Kasumi-1 (cell line): ENCODE measurements at regions not wholly inside any gene's neighbourhood (a gene's known extent, or its start where the extent isn't known, plus 50 kb on each side); places are given as distances from the start of the nearest gene placed in this dataset.
A peak's percentile ranks its signal among the peaks of the same experiment; 100 is the strongest.
"Not testable (repeated sequence)": the region's sequence is repeated elsewhere in the genome, so short reads cannot be mapped to it uniquely, and the experiment has no call there.

Experiments used
- DNase-seq, 2 experiments: peaks; one replicate each; lab custom pipeline; 2025; lab: John Stamatoyannopoulos, UW

DNA sequence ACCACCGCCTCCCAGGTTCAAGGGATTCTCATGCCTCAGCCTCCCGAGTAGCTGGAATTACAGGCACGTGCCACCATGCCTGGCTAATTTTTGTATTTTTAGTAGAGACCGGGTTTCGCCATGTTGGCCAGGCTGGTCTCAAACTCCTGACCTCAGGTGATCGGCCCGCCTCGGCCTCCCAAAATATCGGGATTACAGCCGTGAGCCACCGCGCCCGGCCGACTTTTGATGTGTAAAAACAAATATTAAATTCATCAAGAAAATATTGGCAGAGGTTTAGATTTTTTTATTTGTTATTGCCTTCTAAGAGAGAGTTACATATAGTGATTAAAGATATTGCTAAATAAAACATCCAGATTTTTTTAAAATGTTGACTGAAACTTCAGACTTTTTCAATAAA lies 390.8 kb upstream of the SLC10A2 start:
- DNase-seq = not testable (repeated sequence)

DNA sequence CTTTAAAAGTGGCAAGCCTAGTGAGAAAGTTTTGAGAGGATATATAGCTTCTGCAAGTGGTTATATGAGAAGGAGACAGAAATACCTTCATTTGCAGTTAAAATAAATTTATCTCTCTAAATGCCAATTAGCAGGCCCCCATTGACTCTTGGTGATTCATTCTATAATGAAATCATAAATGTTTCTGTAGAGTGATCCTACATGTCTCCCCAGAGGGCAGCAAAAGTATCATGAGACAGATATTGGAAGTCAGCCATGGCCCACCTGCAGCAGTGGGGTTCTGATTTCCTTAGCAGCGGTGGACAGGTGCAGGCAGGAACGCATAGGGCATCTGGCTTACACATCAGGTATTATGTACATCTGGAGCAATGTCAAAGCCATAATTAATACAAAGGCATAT lies 385.4 kb upstream of the SLC10A2 start:
- DNase-seq = no peak

DNA sequence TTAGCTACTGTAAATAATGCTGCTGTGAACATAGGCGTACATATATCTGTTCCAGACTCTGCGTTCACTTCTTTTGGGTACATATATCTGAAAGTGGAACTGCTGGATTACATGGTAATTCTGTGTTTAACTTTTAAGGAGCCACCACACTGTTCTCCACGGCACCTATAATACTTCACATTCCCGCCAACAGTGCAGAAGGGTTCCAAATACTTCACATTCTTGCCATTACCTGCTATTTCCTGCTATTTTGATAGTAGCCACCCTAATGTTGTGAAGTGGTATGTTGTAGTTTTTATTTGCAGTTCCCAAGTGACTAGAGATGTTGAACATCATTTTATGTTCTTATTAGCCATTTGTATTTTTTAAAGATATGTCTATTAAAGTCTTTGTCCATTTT lies 377.4 kb upstream of the SLC10A2 start:
- DNase-seq = no peak

DNA sequence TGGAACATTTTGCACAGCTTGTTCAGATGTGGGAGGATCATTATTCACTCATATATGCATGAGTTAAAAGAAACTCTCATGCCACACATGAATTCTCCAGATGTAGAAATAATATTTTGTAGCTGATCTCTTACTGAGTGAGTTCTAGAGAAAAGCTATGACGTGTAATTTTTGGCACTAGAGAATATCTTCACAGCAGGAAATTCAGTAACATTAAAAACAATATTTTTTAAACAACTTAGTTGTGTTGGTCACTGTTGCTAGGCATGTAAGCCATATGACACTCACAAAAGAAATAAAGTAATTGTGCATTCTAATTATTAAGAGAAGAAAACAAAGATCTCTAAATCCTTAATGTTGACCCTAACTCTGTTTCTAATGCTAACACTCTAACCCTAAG lies 371.4 kb upstream of the SLC10A2 start:
- no peak for DNase-seq

DNA sequence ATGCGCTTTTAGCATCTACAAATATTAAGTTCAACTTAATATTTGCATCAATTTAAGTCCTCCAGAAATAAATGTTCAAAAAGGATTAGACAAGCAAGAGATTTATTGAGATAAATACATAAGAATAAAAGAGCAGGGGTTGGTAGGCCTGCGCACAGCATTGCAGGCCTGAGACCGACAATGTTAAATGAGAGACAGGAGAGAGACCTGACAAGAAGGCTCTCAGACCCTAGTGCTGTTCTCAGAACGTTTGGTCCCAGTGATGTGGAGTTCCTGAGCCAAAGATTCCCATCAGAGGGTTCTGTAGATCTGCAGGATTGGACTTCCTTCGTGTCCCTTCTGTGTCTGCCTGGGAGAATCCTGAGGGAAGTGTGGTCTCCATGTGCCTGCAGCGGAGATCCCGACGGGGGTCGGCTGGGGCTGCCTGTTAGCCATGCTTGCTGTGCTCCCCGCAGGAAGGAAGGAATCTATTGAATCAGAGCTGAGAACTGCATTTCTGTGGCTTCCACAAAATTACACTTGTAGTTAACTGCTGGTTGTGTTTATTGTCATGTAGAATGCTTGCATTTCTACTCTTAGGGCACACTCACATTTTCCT lies 369.9 kb upstream of the SLC10A2 start:
- DNase-seq = no peak

DNA sequence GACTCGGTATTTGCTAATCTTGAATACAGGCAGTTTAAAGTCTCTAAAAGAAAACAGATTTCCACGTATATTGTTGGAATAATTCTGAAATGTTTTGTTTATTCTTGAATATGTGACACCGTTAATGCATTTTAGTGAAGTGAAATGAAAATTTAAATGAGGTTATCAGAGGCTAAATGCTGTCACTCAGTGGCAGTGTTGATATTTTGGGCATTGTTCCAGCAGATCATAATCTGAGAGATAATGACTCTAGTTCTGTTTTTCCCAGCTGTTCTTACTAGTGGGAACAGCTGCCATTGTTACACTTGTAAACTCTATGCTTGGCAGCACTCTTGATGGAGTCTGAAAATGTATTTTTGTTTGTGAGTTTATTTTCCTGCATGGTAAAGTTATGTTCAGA lies 365.6 kb upstream of the SLC10A2 start:
- no peak for DNase-seq

DNA sequence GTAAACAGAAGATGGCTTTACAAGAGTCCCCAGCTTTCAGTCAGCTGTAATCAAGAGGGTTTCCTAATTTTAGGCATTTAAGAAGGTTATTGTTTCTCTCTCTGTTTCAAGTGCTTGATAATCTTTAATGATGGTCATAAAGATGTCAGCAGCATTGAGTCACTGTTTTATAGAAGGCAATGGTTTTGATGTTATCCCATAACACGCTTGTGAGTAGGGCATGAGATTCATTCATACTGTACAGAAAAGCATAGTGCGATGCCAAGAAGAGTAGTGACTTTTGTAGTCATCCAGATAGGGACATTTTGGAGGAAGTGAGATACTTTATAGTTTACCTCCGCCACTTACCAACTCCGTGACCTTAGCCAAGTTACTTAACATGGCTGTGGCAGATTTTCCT lies 364.2 kb upstream of the SLC10A2 start:
- DNase-seq = no peak

DNA sequence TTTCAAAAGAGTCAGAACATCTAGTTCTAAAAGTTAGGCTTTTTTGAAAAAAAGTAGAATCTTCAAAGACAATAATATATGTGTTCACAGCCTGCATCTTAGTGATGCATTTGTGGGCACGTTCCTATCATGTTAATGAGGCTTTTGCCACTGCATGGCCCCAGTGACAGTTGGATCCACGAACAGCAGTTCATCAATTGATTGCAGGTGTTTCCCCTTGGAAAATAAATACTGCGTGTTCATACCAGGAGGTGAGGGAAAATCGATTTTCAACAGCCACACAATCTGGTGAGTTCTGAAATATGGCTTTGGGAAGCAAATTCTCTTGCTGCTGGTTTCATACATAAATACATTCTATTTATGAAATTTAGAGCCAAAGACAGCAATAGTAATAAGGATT lies 343.8 kb upstream of the SLC10A2 start:
- DNase-seq = no peak

DNA sequence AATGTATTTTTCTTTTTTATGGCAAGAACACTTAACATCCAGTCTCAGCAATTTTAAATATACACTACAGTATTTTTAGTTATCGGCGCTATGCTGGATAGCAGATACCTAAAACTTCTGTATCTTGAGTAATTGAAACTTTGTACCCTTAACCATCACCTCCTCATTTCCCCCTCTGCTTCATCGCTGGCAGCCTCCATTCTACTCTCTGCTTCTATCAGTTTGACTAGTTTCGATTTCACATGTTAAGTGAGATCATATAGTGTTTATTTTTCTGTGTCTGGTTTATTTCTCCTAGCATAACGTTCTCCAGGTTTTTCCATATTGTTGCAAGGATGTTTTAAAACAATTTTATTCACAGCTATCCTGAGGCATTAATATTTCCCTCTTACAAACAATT lies 340.8 kb upstream of the SLC10A2 start:
- DNase-seq = no peak

DNA sequence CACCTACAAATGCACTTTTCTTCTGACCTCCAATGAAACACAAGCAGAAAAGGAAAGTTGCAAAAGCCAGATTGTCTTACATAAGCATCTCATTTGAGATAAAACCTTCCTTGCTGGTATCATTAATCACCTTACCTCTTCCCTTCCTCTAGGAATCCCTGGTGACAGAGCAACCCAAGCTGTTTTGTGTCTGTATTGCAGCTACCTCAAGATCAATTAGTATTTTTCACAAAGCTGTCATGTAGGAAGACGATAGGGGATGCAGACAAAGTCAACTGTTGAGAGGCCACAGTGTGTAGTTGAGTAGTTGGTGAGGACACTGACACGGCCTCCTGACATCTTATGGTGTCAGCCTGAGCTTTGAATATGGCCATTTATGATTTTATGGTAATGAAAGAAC lies 339.1 kb upstream of the SLC10A2 start:
- no peak for DNase-seq

DNA sequence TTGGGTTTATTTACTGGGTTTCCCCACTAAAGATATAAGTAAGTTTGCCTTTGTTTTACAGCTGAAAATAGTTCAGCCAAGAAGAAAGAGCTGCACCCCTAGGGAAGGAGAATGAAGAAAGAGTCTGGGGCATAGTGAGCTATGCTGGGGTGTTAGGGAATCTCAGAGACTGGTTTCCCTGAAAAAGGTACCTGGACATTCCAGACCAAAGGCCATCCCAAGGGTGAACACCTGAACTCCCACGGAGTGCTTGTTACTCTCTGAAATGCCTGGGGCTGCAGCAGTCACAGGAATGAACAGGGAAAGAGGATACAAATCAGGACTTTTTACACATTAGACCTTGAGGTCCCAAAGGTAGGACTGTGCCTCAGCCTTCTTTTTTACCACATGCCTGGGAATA lies 337.6 kb upstream of the SLC10A2 start:
- DNase-seq = no peak

DNA sequence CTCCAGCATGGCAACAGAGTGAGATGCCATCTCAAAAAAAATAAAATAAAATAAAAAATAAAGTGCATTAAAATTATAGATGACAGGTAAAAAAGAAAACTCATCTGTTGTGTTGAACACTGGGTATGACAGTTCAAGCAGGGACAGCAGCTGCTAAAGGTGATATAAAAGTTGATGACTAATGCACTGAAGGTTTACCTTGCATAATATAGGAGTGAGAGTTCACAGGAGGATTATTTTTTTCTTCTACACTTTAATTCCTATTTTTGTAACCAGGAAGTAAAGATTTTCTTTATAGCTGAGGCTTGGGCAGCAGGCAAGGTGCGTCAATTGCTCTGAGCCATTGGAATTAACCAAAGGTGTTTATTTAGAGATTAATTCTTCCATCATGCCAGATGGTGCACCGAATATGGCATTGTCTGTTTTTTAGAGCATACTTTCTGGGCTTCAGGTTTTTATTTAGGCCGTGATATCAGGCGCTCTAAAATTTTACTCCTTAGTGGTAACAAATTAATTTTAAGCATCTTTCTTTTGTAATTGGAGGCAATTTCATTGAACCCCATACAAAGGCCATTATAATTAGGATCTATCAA lies 337.0 kb upstream of the SLC10A2 start:
- no peak for DNase-seq

DNA sequence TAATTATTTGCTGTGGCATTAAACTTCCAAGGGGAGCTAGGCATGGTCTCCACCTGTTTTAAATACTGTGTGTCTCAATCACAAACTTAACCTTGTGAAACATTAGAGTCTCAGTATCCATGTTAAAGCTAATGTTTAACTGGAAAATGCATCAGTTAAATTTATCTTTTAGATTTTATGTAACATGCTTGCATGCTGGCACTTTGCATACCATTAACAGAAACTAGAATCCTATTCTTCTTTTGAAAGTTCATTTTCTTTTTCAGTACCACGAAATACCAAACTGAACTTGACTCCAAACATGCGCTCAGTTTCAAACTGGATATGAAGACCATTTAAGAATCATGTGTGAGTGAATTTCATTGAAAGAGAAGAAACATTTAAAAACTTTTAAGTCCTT lies 328.9 kb upstream of the SLC10A2 start:
- DNase-seq = no peak

DNA sequence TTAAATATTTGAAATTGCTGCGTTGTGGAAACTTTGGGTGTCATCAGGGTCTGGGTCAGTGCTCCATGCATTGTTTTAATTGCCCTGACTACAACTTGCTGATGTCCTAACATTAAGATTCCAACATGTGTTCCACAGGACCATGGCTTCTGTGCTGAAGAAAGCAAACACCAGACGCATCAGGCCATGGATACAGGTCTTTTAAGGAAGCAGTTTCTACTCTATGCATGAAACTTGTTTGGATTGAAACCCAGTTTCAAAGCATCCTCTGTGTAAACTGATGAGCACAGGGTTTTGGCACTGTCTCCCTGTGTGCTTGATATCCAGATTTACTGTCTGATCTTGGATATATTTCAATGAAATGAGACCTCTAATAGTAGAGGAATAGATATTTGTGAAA lies 328.4 kb upstream of the SLC10A2 start:
- no peak for DNase-seq

DNA sequence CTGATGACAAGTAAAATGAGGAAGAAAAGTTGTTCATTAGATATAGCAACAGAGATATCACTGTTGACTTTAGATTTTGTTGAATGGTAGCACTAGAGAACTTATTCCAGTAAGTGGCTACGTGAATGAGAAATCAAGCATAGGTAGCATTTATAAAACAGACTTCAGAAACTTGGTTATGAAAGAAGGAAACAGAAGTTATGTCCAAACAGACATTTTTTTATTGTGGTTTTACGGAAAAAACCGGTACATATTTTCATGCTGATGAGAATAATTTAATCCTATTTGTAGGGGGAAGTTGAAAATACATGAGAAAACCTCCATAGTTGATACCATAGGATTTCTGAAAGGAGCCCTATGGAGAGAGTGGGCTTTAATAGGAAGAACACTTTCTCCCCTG lies 325.7 kb upstream of the SLC10A2 start:
- DNase-seq = peak; percentile 15 to 32

DNA sequence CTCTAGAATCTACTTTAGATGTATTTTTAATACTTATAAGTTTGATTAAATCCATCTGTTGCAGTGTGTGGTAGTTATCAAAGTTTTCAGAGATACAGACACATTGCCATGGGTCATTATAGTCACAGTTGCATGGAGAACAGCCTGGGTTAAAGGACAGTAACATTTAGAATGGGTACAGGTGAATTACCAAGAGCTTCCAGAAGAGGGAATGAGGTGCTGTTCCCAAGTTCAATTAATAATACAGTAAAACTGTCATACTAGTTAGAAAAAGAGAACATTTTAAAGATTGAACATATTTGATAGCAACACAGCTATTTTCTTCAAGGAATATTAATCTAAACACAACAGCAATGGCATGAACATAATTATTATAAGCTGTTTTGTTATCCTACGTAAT lies 322.6 kb upstream of the SLC10A2 start:
- DNase-seq = no peak

DNA sequence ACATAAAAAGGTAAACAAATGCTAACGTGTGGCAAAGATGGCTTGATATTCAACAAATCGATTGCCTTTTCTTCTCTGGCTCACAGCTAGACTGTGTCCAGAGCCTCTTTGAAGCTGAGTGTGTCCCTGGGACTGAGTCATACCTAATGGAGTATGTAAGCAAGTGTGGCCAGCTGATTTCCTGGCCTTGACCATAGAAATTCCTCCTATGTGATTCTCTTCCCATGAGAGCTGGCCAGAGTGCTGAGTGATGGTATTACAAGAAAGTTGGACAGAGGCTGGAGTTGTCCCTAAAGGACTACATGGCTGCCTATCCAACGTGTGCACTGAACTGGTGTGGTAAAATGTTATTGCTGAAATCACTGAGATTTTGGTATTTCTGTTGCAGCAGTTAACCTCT lies 320.1 kb upstream of the SLC10A2 start:
- DNase-seq = no peak

DNA sequence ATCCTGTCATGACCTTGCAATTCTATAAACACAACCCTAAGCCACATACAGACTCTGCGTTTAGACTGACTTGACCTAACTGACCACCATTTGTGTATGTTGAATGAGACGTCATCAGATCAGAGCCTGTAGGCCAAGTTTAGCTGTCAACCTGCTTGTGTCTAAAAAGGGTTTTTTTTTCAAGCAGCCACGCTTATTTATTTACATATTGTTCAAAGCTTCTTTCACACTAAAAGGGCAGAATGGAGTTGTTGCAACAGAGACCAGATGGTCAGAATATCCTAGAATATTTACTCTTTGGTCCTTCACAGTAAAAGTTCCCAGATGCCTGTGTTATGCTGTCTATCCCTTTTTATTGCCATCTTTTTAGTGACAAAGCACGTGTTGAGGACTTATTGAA lies 307.7 kb upstream of the SLC10A2 start:
- no peak for DNase-seq

DNA sequence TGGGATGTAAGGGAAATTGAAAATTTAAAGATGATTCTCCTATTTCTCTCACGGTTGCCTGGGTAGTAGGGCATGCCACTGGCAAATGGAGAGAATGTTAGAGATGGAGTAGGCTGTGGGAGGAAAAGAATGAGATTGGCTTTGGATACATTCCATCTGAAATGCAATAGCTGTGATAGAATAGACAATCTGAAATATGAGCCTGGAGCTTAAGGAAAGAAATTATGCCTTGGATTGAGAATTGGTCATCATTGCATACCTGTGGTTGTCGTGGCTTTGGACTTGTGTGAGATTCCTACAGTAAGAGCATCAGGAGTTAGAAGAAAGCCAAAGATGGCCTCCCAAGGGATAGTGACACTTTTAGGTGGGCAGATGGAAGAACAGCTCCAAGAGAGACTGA lies 305.1 kb upstream of the SLC10A2 start:
- no peak for DNase-seq

DNA sequence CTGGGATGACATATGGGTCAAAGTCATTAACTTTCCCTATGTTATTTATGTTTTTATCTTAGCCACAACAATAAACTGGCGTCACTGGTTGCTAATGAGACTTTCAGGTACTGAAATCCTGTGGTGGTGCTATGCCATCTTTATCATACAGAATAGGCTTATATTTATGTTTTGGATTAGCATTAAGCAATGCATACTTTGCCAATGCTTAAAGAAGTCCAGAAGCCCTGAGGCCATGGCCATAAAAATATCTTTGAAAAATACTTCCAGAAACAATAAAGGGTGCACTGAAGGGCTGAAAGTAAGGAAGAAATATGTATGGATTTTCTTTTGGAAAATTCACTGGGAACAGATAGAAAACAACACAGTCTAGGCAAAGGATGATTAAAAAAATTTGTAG lies 304.6 kb upstream of the SLC10A2 start:
- DNase-seq = no peak

DNA sequence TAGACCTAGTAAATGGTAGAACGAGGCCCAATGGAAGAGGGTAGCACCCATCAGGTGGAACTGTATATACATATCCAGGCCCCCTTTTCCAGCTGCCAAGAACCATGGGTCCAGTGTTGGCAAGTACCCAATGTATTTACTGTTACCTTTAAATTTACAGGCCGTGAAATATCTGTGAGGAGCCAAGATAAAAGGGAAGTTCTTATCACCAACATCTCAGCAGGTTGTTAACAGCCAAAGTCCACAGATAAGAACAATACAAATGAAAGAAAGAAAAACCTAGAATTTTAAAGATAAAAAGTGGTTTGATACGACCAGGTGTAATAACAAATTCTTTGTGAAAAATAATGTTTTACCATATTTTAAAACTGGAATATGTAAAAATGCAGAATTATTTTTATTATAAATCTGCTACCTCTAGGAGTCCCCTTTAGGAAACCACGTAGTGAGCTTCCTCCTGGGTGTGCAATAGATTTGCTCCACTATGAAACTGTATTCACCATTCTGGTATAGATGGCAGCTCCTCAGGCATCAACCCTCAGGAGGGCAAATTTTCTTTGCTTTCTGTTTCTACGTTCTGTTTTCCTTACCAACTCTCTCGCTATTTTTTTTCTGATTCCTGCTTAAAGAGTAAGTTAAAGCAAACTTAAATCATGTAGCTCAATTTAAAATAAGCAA lies 292.2 kb upstream of the SLC10A2 start:
- DNase-seq = peak in 1 of 2 experiments; percentile 23

DNA sequence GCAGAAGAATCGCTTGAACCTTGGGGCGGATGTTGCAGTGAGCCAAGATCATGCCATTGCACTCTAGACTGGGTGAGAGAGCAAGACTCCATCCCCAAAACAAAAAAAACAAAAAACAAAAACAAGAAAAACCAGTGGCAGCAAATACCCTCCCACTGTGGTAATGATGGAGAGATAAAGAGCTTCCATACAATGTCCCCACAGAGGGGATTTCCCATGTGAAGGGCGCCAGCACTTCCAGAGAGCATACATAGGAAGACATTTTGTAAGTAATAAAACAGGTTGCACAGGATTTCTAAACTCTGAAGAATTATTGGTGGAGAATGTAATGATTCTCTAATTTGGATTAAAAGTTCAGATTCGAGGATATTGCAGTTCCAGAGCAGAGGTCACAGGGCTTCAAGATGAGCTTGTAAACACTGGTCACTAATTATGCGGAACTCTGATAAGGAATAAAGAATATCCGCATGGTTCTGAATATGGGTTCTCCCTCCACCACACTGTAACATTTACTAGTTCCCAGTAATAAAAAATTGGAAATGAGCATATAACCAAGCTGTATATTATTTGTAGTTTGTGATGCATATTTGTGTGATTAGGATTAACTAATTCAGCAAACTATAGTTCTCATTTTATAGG lies 290.1 kb upstream of the SLC10A2 start:
- no peak for DNase-seq

DNA sequence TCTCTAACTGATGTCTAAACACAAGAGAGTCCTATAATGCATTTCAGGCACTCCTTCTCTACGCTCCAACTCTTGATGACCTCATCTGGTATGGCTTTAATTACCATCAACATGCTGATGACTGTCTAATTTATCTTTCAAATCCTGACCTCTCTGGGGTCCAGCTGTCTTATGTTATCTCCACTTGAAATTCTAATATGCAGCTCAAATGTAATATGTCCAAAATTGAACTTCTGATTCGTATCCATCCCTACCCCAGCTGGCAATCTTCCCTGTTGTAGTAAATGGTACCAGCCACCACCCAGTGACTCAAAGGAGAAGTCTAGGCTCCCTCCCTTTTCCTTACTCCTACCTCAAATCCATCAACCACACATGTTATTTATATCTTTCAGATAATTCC lies 288.0 kb upstream of the SLC10A2 start:
- no peak for DNase-seq
